Esophagus squamous epithelium (tissue), 4 donors: ENCODE measurements at regions not wholly inside any gene's neighbourhood (a gene's known extent, or its start where the extent isn't known, plus 50 kb on each side); places are given as distances from the start of the nearest gene placed in this dataset.

ENCODE experiments used
- CTCF ChIP-seq, 6 experiments: fragments of 450-650 bp in 4 of 6; fragments of 200-600 bp in 2 of 6; sonication (generic) in 2 of 6; IDR thresholded peaks; one replicate each; pipeline ENCODE4 v1.5.1; 2016 to 2019; ENCODE audit warnings: antibody characterized with exemption in 6 of 6, mild to moderate bottlenecking in 4 of 6, moderate library complexity in 4 of 6
- POLR2A ChIP-seq, 4 donors: fragments of 450-650 bp; IDR thresholded peaks; one replicate each; pipeline ENCODE4 v1.6.1; 2017; ENCODE audit warnings: antibody characterized with exemption in 4 of 4, mild to moderate bottlenecking in 4 of 4, moderate library complexity in 3 of 4

GRCh38 chr21:35764586-35764985 is 295.7 kb downstream of the SETD4 start:
- TF ChIP-seq CTCF (IDR thresholded peaks at IDR 0.05) (no peak), POLR2A (IDR thresholded peaks at IDR 0.05) (no peak)
